Adrenal gland (tissue), 9 donors: ENCODE measurements at regions not wholly inside any gene's neighbourhood (a gene's known extent, or its start where the extent isn't known, plus 50 kb on each side); places are given as distances from the start of the nearest gene placed in this dataset.

ENCODE experiments used
- DNase-seq, 7 donors: peaks; one replicate each; pipeline ENCODE4 v3.0.0-alpha.2; 2019 to 2020
- H3K27ac ChIP-seq, 5 donors: fragments of 200-600 bp; sonication (generic) in 4 of 5; 1 replicate in 3 of 5; 2 replicates in 2 of 5; pipeline versions ENCODE4 v1.5.1 to v1.8.0; 2016 to 2020; ENCODE audit warnings: mild to moderate bottlenecking in 1 of 5
- H3K27me3 ChIP-seq: fragments of 200-600 bp; 2 replicates; pipeline ENCODE4 v1.8.0; 2021
- H3K36me3 ChIP-seq, 2 donors: fragments of 200-600 bp; replicated peaks in 1 of 2; 1 replicate in 1 of 2; 2 replicates in 1 of 2; pipeline versions ENCODE4 v1.5.1 to v1.8.0; 2018 to 2022
- H3K4me1 ChIP-seq, 2 donors: fragments of 200-600 bp; replicated peaks in 1 of 2; 1 replicate in 1 of 2; 2 replicates in 1 of 2; pipeline versions ENCODE4 v1.5.1 to v1.8.0; 2018 to 2021
- H3K4me3 ChIP-seq, 4 donors: fragments of 200-600 bp; sonication (generic) in 3 of 4; one replicate each; pipeline ENCODE4 v1.5.1; 2016 to 2018
- H3K9me3 ChIP-seq, 3 donors: fragments of 200-600 bp; sonication (generic) in 1 of 3; replicated peaks in 1 of 3; 1 replicate in 2 of 3; 2 replicates in 1 of 3; pipeline versions ENCODE4 v1.5.1 to v1.8.0; 2016 to 2021
- POLR2A ChIP-seq, 2 donors: fragments of 450-650 bp; IDR thresholded peaks; one replicate each; pipeline ENCODE4 v1.6.1; 2017; ENCODE audit warnings: antibody characterized with exemption in 2 of 2, mild to moderate bottlenecking in 2 of 2, moderate library complexity in 1 of 2
- WGBS, 4 donors: extraction: QIAGEN DNeasy Blood & Tissue Kit in 2 of 4; methylation state at CpG; one replicate each; pipeline versions ENCODE4 v1.1.5 to v1.1.7; 2013 to 2017; 5-methylcytosine and 5-hydroxymethylcytosine counted together
- intact Hi-C, 2 donors: fragments of 100-400 bp; cut with DNase I; formaldehyde crosslinking; loops; one replicate each; pipeline versions ENCODE4 v1.14.1 to v1.15.0; 2022 to 2023
- TF ChIP-seq, protein P1 (sequence below), 6 experiments: fragments of 450-650 bp in 4 of 6; fragments of 200-600 bp in 2 of 6; sonication (generic) in 1 of 6; IDR thresholded peaks; 1 replicate in 5 of 6; 2 replicates in 1 of 6; pipeline versions ENCODE4 v1.5.1 to v1.8.0; 2016 to 2021; ENCODE audit warnings: antibody characterized with exemption in 6 of 6, mild to moderate bottlenecking in 2 of 6, moderate library complexity in 1 of 6
- donor health status: healthy with polysubstance abuse.
- donor health status: Bipolar disorder and iron deficiency.
- donor health status: DM: yes; HTN: yes; CAD: no.
- donor health status: DM: no; HTN: no; CAD: no.
- donor health status: DM: no; HTN: no; CAD: no.

DNA sequence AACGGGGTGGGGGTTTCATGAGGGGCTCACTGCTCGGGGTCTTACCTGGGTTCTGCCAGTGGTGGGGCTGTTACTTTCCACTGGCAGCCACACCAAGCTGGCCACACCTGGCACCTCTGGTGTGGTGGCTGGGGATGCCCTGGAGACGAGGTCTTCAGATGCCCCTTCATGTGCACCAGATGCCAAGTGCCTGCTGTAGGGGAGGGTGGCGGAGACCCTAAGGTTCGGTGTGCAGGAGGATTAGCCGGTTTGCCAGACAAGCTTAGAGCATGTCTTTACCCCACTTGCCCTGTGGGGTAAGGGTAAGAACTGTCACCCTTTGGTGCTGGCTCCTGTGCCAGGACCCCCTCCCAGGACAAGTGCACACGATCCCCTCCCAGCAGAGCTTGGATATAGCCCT lies 188.3 kb downstream of the TJP1 start:
- no peak overlapping the region for H3K4me3 ChIP-seq
- no peak overlapping the region for H3K27ac ChIP-seq
- no peaks in the 10 kb centered on the region for H3K27me3 ChIP-seq
- H3K9me3 ChIP-seq: no peaks in the 10 kb centered on the region
- intact Hi-C loops: no loop called here
- TF ChIP-seq, protein P1, sequence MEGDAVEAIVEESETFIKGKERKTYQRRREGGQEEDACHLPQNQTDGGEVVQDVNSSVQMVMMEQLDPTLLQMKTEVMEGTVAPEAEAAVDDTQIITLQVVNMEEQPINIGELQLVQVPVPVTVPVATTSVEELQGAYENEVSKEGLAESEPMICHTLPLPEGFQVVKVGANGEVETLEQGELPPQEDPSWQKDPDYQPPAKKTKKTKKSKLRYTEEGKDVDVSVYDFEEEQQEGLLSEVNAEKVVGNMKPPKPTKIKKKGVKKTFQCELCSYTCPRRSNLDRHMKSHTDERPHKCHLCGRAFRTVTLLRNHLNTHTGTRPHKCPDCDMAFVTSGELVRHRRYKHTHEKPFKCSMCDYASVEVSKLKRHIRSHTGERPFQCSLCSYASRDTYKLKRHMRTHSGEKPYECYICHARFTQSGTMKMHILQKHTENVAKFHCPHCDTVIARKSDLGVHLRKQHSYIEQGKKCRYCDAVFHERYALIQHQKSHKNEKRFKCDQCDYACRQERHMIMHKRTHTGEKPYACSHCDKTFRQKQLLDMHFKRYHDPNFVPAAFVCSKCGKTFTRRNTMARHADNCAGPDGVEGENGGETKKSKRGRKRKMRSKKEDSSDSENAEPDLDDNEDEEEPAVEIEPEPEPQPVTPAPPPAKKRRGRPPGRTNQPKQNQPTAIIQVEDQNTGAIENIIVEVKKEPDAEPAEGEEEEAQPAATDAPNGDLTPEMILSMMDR (IDR thresholded peaks at IDR 0.05): no peak
- TF ChIP-seq POLR2A (IDR thresholded peaks at IDR 0.05): no peak
- no peak for DNase-seq
- no peaks in the 10 kb centered on the region for H3K4me1 ChIP-seq
- 75 to 89% (median 79%) methylated on average over 6 to 7 of the region's 7 CpGs for WGBS, 4 donors
- H3K36me3 ChIP-seq: no peaks in the 10 kb centered on the region

DNA sequence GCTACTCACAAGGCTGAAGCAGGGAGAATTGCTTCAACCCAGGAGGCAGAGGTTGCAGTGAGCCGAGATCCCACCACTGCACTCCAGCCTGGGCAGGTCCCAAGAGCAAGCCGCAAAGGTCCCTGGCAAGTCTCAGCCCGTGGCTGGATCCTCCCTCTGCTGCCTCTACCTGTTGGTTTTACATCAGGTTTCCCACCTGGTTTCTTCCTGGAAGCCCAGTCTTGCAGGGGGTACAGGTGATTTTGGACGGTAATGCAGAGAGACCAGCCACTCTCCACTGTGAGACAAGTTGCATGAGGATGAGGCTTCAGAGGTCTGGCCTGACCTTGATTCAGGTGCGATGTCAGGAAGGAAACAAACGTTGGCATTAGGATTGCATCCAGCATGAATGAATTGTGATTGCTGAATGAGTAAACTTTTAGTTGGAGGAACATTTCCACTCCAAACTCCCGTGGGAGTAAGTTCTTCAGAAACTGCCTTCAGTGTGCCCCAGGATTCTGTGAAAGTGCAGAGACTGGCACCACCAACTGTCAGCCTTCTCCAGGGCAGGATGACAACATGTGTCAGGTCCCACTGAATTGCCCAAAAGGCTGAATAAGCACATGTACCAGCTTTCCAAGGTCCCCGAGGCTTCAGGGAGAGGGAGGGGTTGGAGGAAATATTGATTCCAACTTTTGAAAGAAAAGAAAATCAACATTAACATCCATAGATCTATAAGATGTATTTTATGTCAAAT lies 189.4 kb downstream of the TJP1 start:
- no peaks in the 10 kb centered on the region for H3K4me1 ChIP-seq
- no peaks in the 10 kb centered on the region for H3K9me3 ChIP-seq
- no peak for DNase-seq
- no peak overlapping the region for H3K27ac ChIP-seq
- no peaks in the 10 kb centered on the region for H3K27me3 ChIP-seq
- 45 to 61% (median 59%) methylated on average over 8 of the region's 8 CpGs for WGBS, 4 donors
- TF ChIP-seq POLR2A (IDR thresholded peaks at IDR 0.05): no peak
- TF ChIP-seq, protein P1 (IDR thresholded peaks at IDR 0.05): no peak
- H3K36me3 ChIP-seq: no peaks in the 10 kb centered on the region
- intact Hi-C loops: no loop called here
- no peak overlapping the region for H3K4me3 ChIP-seq

DNA sequence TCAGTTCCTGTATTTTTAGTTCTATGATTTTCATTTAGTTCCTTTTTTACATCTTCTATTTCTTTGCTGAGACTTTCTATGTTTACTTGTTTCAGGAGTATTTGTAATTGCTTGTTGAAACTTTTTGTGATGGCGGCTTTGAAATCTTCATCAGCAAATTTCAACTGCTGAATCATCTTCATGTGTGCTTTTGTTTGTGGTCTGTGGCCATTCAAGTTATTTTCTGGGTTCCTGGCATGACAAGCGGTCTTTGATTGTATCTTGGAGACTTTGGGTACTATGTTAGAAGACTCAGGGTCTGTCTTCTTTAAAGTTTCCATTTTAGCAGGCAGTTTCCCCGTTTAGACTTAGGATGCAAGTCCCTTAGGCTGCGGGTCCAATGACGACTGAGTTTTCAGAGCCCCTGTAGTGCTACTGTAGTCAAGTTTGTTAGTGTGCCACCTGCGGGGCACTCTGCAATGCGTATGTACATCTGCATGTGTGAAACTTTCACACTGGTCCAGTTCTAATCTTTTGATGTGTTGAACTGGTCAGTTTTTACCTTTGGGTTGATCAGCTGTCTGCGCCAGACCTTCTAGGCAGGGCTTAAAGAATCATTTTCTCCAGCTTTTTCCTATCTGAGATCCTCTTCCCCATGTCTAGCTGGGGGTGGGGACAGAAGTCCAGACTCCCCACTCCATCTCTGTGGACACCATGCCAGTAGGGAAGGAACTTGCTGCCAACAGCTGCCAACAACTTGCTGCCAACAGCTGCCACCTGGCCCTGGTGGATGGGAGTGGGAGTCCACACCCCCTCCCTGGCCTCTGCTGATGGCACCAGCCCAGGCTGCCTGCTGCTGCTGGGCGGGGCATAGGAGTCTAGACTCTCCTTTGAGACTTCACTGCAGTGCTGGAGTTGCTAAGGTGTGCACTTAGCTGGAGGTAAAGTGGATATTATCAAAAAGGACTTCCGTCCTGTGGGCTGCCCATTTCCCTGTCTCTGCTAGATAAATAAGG lies 190.9 kb downstream of the TJP1 start:
- no peak for DNase-seq
- Histone ChIP-seq H3K4me1 (no peaks in the 10 kb centered on the region), H3K36me3 (no peaks in the 10 kb centered on the region), H3K27ac (no peak overlapping the region), H3K9me3 (no peaks in the 10 kb centered on the region), H3K27me3 (no peaks in the 10 kb centered on the region), H3K4me3 (no peak overlapping the region)
- WGBS, 4 donors: 61 to 70% (median 64%) methylated on average over 9 to 10 of the region's 10 CpGs
- TF ChIP-seq POLR2A (IDR thresholded peaks at IDR 0.05): no peak
- intact Hi-C loops: no loop called here

DNA sequence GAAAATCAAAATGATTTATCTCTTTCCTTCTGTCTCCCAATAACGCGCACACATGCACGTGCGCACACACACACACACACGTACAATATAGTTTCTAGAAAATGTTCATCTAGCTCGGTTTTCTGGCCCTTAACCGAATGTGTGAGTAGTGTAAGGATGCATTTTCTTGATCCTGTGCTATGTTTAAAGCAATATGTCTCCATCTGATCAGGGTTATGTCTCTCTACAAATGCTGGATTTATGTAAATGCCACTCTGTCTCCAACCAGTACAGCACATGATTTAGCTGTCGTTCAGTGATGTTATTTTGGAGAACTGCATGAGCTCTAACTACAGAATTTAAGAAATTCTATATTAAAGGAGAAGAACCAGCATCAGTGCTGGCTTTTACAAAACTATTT lies 198.0 kb downstream of the TJP1 start:
- Histone ChIP-seq H3K36me3 (no peaks in the 10 kb centered on the region), H3K9me3 (no peaks in the 10 kb centered on the region), H3K4me1 (no peaks in the 10 kb centered on the region), H3K27me3 (no peaks in the 10 kb centered on the region), H3K27ac (no peak overlapping the region), H3K4me3 (no peak overlapping the region)
- 82 to 86% (median 84%) methylated on average over 8 of the region's 8 CpGs for WGBS, 4 donors
- TF ChIP-seq, protein P1 (IDR thresholded peaks at IDR 0.05): no peak
- TF ChIP-seq POLR2A (IDR thresholded peaks at IDR 0.05): no peak
- DNase-seq: no peak
- intact Hi-C loops: no loop called here
